GM21390 (cell line): ENCODE measurements at regions not wholly inside any gene's neighbourhood (a gene's known extent, or its start where the extent isn't known, plus 50 kb on each side); places are given as distances from the start of the nearest gene placed in this dataset.

Experiments
- ATAC-seq: cut with Tn5 transposase; IDR thresholded peaks from one replicate; pipeline ENCODE4 v1.9.1; 2021; ENCODE audit not compliant: unreplicated experiment

GRCh38 chr9:90420768-90421513 is 221.7 kb downstream of the DIRAS2 start:
- ATAC-seq = no peak

GRCh38 chr9:90421786-90422185 is 220.8 kb downstream of the DIRAS2 start:
- ATAC-seq = no peak

DNA sequence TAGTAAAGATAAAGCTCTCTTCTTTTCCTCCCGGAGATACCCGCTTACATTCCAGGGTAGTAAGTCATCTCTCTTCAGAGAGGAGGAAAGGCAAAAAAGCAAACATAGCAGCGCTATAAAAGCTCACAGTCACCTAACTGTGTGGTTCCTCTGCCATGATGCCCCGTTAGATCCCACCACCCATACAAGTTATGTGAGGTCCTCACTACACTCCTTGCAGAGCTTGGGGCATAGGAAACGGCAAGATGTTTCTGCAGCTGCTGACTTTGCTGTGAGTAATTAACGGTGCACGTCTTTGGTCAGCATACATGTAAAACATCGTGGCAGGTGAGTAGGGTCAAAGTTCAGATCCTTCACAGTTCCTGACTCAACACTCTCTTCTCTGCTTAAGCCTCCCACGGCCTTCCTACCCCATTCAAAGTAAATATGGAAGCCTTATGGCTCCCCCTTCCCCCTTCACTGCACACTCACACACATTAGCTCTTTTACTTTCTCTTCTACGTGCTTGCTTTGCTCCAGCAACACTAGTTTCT is 218.9 kb downstream of the DIRAS2 start:
- ATAC-seq = no peak

GRCh38 chr9:90428517-90428916 is 214.1 kb downstream of the DIRAS2 start:
- no peak for ATAC-seq

GRCh38 chr9:90432951-90433350 is 209.7 kb downstream of the DIRAS2 start:
- ATAC-seq = no peak

DNA sequence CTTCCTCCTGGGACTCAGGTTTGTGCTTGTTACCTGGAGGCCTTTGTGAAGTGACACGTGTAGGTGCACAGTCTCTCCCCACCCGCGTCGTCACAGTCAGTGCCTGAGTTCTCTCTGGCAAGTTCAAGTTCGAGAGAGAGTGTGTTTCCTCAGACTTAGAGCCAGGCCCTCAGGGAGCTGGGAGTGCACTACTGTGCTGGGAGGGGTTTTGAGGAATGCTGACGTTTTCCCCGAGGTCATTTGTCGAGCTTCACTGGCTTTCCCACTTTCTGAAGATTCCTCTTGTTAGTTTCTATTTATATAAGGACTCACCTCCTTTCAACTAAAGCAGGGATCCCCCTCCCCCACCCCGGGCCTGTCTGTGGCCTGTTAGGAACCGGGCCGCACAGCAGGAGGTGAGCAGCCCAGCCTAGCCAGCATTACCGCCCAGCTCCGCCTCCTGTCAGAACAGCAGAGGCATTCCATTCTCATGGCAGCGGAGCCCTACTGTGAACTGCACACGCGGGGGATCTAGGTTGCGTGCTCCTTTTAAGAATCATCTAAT is 209.2 kb downstream of the DIRAS2 start:
- no peak for ATAC-seq

DNA sequence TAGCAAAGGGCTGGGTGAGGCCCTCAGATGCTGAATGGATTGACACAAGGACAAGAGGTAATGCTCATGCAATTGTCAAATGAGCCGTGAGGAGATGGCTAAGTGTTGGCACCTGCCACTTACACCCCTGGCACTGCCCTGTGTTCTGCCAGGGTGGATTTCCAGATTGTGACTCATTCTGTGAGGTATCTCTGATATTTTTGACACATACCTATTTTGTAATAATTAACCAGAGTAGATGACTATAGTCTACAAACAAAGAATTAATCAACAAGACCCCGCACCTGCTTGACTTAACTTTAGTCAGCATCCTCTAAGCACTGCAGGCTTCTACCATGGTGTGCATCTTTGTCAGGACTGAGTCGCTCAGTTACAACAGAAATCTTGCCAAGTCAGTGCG is 200.8 kb downstream of the DIRAS2 start:
- ATAC-seq = no peak

GRCh38 chr9:90442723-90443122 is 199.9 kb downstream of the DIRAS2 start:
- ATAC-seq = no peak

GRCh38 chr9:90444609-90445204 is 197.9 kb downstream of the DIRAS2 start:
- no peak for ATAC-seq

DNA sequence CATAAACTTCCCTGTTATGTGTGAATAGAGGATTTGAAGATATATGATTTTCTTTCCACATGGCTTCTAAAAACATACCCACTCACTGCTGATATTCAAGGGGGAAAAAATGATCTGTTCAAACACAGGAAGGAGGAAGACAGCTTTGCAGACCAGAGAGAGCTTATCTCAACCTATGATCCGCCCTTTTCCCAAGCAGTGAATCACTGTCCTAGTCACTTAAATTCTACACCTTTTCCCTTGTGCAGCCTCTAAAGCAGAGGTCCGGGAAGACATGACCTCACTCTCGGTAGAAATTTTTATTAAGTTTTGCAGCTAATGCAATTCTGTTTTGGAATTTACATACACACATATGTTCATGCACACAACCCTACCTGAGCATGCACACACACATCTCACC is 197.2 kb downstream of the DIRAS2 start:
- no peak for ATAC-seq

GRCh38 chr9:90446200-90446948 is 196.2 kb downstream of the DIRAS2 start:
- ATAC-seq = no peak

- no peak for ATAC-seq
These were observed 194.9 kb downstream of the DIRAS2 start for GRCh38 chr9:90447773-90448172.

GRCh38 chr9:90449213-90449925 is 193.3 kb downstream of the DIRAS2 start:
- no peak for ATAC-seq

DNA sequence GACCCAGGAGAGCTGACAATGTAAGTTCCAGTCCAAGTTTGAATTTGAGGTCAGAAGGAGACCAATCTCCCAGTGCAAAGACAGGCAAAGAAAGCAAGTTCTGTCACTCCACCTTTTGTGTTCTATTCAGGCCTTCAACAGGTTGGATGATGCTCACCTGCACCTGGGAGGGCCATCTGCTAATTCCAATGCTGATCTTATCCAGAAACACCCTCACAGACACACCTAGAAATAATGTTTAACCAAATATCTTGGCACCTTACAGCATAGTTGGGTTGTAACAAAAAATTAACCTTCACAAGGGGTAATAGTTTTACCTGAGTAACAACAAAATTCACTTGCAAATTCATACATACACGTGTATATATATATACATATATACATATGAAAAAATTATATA is 190.8 kb downstream of the DIRAS2 start:
- ATAC-seq = no peak

GRCh38 chr9:90455316-90455715 is 187.3 kb downstream of the DIRAS2 start:
- ATAC-seq = no peak

- no peak for ATAC-seq
These were observed 185.0 kb downstream of the DIRAS2 start for GRCh38 chr9:90457386-90458190.

GRCh38 chr9:90458485-90458884 is 184.1 kb downstream of the DIRAS2 start:
- no peak for ATAC-seq

GRCh38 chr9:90459321-90459720 is 183.3 kb downstream of the DIRAS2 start:
- peak; percentile 92 for ATAC-seq

DNA sequence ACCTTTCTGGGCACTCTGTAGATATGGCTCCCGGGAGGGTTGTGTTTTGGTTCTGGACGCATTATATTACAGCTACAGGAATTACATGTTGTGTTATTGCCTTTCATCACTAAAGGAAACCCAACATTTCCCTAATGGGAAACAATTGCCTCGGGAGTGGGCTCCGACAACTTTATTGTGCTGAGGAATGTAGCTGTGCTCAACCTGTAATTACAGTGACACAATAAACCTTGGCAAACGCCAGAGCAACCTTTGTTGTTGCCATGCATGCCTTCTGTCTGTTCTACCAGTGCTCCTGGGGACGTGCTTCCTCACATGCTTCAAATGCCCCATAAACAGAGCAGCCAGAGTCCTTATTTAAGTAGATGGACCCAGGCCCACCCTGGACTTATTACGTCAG is 182.4 kb downstream of the DIRAS2 start:
- ATAC-seq = peak; percentile 4

DNA sequence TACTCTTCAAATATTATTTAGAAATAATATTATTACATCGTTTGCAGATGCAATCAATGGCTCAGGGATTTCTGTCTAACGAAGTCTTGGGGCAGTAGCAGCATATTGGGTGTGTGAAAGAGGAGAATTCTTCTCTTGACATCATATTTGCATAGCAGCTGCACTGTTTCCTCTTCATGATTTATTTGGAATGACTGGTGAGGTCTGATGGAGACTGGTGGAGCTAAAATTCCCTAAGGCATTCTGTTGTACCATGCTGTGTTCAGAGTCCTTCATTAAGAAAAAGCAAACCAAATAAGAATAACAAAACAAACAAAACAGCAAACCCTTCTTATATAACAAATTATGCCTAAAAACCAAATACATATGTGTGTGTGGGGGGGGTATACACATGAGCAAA is 177.6 kb downstream of the DIRAS2 start:
- no peak for ATAC-seq
